GM18505 (cell line): ENCODE measurements at regions not wholly inside any gene's neighbourhood (a gene's known extent, or its start where the extent isn't known, plus 50 kb on each side); places are given as distances from the start of the nearest gene placed in this dataset.

Source experiments
- ATAC-seq: cut with Tn5 transposase; IDR thresholded peaks from one replicate; pipeline ENCODE4 v1.9.1; 2021; ENCODE audit not compliant: unreplicated experiment
- POLR2A ChIP-seq: IDR thresholded peaks from 4 replicates; pipeline ENCODE4 v1.6.1; 2011; ENCODE audit warnings: borderline replicate concordance; ENCODE audit not compliant: insufficient read depth, insufficient read length; ENCODE audit errors: extremely low read depth

DNA sequence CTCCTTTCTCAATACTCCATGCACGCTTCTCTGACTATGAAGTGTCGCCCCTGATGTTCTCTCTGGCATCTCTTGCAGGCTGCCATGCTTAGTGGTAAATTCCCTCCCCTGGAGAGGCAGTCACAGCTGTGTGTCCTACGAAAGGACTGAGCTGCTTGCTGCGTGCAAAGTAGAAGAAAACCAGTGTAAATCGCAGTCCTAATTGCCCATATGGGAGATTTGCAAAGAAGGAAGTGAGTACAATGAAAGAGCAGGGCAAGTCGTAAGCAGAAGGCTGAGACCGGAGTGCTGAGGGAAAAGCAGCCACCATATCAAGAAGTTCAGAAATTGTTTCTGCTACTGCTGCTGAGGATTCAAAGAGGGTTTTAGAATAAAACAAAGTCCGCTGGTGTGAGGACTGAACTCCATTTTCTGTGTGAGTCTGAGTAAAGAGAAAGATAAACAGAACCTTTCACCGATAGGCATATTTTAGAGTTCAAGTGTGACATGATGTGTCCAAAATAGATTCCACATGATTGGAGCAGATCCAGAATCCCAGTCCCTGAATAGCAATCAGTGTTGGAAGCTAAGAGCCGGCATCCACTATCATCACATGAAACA lies 507.8 kb upstream of the MPDZ start:
- no peak for TF ChIP-seq POLR2A
- no peak for ATAC-seq

- no peak for ATAC-seq
- no peak for TF ChIP-seq POLR2A
These were observed 507.2 kb upstream of the MPDZ start for GRCh38 chr9:13786711-13787110.

DNA sequence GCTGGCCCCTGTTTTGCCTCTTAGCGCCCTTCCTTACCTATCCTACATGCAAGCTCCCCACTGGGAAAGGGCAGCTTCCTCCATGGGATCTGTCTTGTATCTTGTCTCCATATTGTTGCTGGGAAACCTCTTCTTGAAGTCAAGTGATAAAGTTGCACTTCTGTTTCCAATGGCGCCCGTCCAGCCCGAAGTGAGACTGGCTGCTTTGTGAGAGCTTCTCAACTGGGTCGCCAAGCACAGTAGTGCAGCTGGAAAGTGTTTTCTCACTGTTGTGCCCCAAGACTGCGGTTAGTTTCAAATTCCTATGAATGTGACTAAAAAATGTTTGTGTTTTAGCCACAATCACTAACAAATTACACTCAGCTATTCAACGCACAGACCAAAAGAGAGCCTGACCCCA lies 506.6 kb upstream of the MPDZ start:
- no peak for ATAC-seq
- TF ChIP-seq POLR2A = no peak

DNA sequence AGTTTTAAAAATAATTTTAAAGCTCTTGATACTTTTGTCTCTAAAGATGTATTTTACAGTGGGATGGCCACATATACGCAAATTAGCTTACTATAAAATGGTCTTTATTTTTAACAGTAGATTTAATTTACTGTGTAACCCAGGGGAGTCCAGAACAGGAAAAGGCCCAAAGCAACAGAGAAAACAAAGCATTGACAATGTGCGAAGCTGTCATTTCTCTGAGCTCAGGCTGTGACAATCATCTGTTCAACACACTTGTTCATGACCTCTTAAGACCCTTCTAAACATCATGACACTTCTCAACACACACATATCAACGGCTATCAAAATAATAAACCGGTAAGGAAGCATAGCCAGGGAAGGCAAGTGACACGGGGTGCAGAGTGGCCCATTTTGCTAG lies 499.6 kb upstream of the MPDZ start:
- TF ChIP-seq POLR2A = no peak
- ATAC-seq = no peak

- no peak for TF ChIP-seq POLR2A
- no peak for ATAC-seq
These were observed 499.1 kb upstream of the MPDZ start for GRCh38 chr9:13778631-13779030.

GRCh38 chr9:13770956-13771355 lies 491.5 kb upstream of the MPDZ start:
- no peak for TF ChIP-seq POLR2A
- no peak for ATAC-seq

DNA sequence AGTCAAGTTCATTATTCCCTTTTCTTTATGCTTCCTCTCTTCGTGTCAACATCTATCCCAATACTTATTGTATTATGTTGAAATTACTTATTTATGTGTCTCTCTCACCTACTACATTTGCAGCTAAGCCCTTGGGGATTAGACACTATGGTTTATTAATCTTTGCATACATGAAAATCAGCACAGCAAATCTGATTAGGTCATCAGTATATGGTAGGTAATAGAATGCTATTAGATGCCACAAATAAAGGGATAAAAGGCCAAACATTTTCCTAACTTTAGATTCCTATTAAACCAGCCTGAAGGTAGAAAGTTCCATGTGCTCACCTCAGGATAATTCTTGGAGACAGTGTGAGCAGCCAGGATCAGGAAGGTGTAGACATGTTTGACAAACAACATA lies 490.1 kb upstream of the MPDZ start:
- no peak for ATAC-seq
- TF ChIP-seq POLR2A = no peak

DNA sequence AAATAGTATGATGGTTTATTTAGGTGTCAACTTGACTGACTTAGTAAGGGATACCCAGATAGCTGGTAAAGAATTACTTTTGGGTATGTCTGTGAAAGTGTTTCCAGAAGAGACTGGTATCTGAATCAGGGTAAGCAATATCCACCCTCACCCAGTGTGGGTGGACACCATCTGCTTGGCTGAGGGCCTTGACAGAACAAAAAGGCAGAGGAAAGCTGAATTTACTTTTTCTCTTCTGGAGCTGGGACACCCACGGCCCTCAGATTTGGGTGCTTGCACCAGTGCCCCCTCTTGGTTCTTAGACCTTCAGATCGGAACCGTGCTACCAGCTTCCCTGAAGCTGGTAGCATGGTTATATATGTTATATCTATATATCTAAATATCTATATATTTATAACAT lies 489.5 kb upstream of the MPDZ start:
- ATAC-seq = no peak
- no peak for TF ChIP-seq POLR2A

GRCh38 chr9:13762209-13762608 lies 482.7 kb upstream of the MPDZ start:
- no peak for ATAC-seq
- no peak for TF ChIP-seq POLR2A

GRCh38 chr9:13759551-13759950 lies 480.1 kb upstream of the MPDZ start:
- no peak for TF ChIP-seq POLR2A
- ATAC-seq = no peak

DNA sequence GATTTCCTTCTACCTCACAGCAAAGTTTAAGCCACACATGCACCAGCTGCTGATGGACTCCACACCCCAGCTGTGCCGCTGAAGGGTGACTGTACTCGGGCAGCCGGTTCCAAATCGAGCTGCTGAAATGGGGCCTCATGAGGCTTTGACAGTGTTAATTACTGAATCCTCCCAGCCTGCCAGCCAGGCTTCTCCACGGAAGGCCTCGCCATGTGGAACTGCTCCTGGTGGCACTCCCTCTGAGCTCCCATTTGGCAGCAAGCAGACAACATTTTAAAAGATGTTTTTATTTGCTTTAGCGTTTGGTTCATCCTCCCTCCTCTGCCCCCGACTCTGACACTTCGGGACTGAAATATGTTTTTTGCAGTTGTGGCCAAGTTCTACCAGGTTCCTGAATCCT lies 479.4 kb upstream of the MPDZ start:
- no peak for ATAC-seq
- TF ChIP-seq POLR2A = no peak

- no peak for ATAC-seq
- no peak for TF ChIP-seq POLR2A
These were observed 477.5 kb upstream of the MPDZ start for GRCh38 chr9:13756943-13757342.

DNA sequence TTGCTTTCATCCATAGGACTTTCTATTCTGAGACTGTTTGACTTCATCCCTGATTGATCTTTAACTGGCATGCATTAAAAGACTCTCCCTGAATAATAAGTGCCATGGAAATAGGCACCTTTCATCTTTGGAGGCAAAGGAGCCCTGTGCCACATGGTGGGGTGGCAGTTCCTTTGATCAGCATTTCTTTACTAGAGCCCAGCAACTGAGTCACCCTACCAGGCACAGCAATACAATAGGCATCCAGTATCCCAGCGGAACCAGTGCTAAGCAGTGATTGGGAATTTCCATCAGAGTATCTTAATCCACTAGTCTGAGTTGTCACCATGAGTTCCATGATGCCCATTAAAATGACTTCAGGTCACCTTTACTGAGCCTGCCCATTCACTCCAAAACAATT lies 476.1 kb upstream of the MPDZ start:
- no peak for ATAC-seq
- TF ChIP-seq POLR2A = no peak

DNA sequence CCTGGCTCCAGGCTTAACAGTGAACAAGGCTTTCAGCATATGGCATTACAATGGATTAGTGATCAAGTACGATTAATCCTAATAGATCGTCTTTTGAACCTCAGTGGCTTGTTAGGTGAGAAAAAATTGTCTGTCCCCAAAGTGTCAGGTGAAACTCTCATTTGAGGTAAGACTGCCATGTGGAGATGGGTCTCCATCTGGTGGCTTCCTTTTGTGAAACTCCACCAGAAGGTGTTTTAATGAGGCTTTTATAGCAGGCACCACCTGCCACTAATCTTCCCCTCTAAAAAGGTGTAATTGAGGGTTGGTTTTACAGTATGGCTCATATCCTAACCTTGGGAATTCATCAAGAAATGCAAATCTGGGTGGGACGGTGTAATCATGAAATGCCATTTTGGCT lies 471.1 kb upstream of the MPDZ start:
- ATAC-seq = no peak
- no peak for TF ChIP-seq POLR2A

GRCh38 chr9:13750061-13750460 lies 470.6 kb upstream of the MPDZ start:
- no peak for ATAC-seq
- no peak for TF ChIP-seq POLR2A

GRCh38 chr9:13746876-13747275 lies 467.4 kb upstream of the MPDZ start:
- ATAC-seq = no peak
- TF ChIP-seq POLR2A = no peak

DNA sequence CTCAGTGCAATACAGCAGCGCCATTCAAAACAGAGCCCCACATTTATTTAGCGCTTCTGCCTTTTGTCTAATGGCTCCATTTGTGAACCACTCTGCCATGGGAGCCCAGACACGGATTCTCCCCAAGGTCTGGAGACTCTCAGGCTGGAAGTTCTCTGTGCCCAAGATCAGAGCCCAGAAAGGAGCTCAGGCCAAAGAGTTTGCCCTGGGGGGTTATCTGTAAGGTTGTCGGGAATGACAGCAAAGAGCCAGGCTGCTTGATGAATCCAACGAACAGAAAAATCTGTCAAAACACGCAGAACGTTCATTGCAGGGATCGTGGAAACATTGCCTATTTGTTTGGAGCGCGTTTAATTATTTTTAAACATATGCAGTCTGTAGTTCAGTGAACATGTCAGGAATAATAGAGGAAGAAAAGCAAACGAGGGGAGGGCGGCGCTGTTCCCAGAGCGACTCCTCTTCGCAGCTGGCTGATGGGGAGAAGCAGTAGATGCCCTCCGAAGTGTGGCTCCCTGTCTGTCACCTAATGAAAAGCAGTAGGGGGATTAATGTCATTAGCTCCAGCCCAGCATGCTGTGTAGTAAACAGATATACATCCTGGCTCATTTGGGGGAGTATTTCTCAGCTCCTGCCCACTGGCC lies 464.9 kb upstream of the MPDZ start:
- no peak for ATAC-seq

More for the DNA sequence above, 464.9 kb upstream of the MPDZ start:
- no peak for TF ChIP-seq POLR2A
